NCI-H524 (cell line): ENCODE measurements at regions not wholly inside any gene's neighbourhood (a gene's known extent, or its start where the extent isn't known, plus 50 kb on each side); places are given as distances from the start of the nearest gene placed in this dataset.

ENCODE experiments used
- DNase-seq, 2 experiments: peaks; one replicate each; lab custom pipeline; 2025; lab: John Stamatoyannopoulos, UW

- no peak for DNase-seq
Observed at GRCh38 chr4:106767991-106768390, 268.1 kb downstream of the DKK2 start.

- no peak for DNase-seq
Observed at GRCh38 chr4:106766519-106766918, 269.6 kb downstream of the DKK2 start.

- DNase-seq: no peak
Observed at GRCh38 chr4:106764774-106765173, 271.3 kb downstream of the DKK2 start.

GRCh38 chr4:106762666-106763443 lies 273.3 kb downstream of the DKK2 start:
- DNase-seq: peak; percentile 14 to 49

GRCh38 chr4:106753426-106753825 lies 282.7 kb downstream of the DKK2 start:
- DNase-seq: no peak

GRCh38 chr4:106746451-106746850 lies 289.7 kb downstream of the DKK2 start:
- no peak for DNase-seq

GRCh38 chr4:106738121-106738520 lies 298.0 kb downstream of the DKK2 start:
- no peak for DNase-seq

- DNase-seq: no peak
Observed at GRCh38 chr4:106718548-106718947, 317.6 kb downstream of the DKK2 start.

- no peak for DNase-seq
Observed at GRCh38 chr4:106717091-106717490, 319.0 kb downstream of the DKK2 start.

GRCh38 chr4:106715825-106716224 lies 320.3 kb downstream of the DKK2 start:
- no peak for DNase-seq

- no peak for DNase-seq
Observed at GRCh38 chr4:106708464-106708816, 327.7 kb downstream of the DKK2 start.

GRCh38 chr4:106707776-106708463 lies 328.2 kb downstream of the DKK2 start:
- no peak for DNase-seq

GRCh38 chr4:106704253-106704870 lies 331.8 kb downstream of the DKK2 start:
- no peak for DNase-seq

GRCh38 chr4:106700321-106700720 lies 331.7 kb upstream of the GIMD1 start:
- DNase-seq: no peak

GRCh38 chr4:106698621-106699195 lies 330.1 kb upstream of the GIMD1 start:
- DNase-seq: no peak

GRCh38 chr4:106695501-106696262 lies 327.1 kb upstream of the GIMD1 start:
- no peak for DNase-seq

GRCh38 chr4:106694232-106694631 lies 325.7 kb upstream of the GIMD1 start:
- no peak for DNase-seq

- peak in 1 of 2 experiments; percentile 4 for DNase-seq
Observed at GRCh38 chr4:106691749-106692148, 323.2 kb upstream of the GIMD1 start.

GRCh38 chr4:106690487-106690886 lies 321.9 kb upstream of the GIMD1 start:
- DNase-seq: no peak

GRCh38 chr4:106687026-106687425 lies 318.4 kb upstream of the GIMD1 start:
- DNase-seq: no peak

- no peak for DNase-seq
Observed at GRCh38 chr4:106681381-106681921, 312.9 kb upstream of the GIMD1 start.

GRCh38 chr4:106679063-106679462 lies 310.5 kb upstream of the GIMD1 start:
- DNase-seq: no peak
